Progenitor cell of endocrine pancreas (in vitro differentiated cells): ENCODE measurements at regions not wholly inside any gene's neighbourhood (a gene's known extent, or its start where the extent isn't known, plus 50 kb on each side); places are given as distances from the start of the nearest gene placed in this dataset.
"Not testable (repeated sequence)": the region's sequence is repeated elsewhere in the genome, so short reads cannot be mapped to it uniquely, and the experiment has no call there.

Experiments used
- DNase-seq: peaks from one replicate; pipeline ENCODE4 v3.0.0; 2021; ENCODE audit warnings: low spot score; ENCODE audit not compliant: unreplicated experiment
- H3K27ac Mint-ChIP-seq: 2 replicates; pipeline ENCODE4 v1.8.0; 2021; ENCODE audit warnings: mild to moderate bottlenecking, moderate library complexity, mixed read lengths
- H3K27me3 Mint-ChIP-seq: 2 replicates; pipeline ENCODE4 v1.8.0; 2021; ENCODE audit warnings: mixed read lengths
- H3K36me3 Mint-ChIP-seq: 2 replicates; pipeline ENCODE4 v1.8.0; 2022; ENCODE audit warnings: mixed read lengths; ENCODE audit not compliant: insufficient read depth
- H3K4me1 Mint-ChIP-seq: 2 replicates; pipeline ENCODE4 v1.8.0; 2021; ENCODE audit warnings: low read depth, mixed read lengths
- H3K4me3 Mint-ChIP-seq: 2 replicates; pipeline ENCODE4 v1.8.0; 2021; ENCODE audit warnings: low read depth, mild to moderate bottlenecking, moderate library complexity, mixed read lengths
- H3K9me3 Mint-ChIP-seq: 2 replicates; pipeline ENCODE4 v1.8.0; 2021; ENCODE audit warnings: low read depth, mixed read lengths
- TF ChIP-seq, protein P1 (sequence below): fragments of 200-600 bp; sonication (generic); IDR thresholded peaks from one replicate; pipeline ENCODE4 v1.5.0; 2021; ENCODE audit warnings: antibody characterized with exemption, mild to moderate bottlenecking; ENCODE audit not compliant: unreplicated experiment

DNA sequence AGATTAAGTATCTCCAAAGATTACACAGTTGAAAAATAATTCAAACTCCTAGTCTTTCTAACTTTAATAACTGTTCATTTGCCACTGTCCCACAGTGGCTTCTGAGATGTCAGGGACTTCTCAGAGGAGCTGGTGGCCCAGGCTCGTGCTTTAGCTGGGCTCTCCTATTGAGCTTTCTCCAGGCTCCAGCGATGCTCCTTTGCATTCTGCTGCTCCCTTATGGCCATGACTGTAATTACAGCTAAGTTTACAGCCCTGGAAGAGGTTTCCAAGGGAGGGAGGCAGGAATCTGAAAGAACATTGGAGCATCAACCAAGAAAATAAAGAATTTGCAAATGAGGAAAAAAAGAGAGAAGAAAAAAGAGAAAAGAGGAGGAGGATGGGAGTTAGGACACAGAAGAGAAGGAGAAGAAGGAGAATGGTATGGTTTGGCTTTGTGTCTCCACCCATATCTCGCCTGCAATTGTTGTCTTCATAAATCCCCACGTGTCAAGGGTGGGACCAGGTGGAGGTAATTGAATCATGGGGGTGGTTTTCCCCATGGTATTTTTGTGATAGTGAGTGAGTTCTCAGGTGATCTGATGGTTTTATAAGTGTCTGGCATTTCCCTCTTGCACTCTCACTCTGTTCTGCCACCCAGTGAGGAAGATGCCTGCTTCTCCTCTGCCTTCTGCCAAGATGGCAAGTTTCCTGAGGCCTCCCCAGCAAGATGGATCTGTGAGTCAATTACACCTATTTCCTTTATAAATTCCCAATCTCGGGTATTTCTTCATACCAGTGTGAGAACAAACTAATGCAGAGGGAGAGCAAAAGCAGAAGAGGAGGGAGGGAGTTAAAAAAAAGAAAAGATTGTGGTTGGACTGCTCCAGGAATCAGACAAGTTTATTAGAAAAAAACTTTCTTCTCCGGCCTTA, 857.0 kb downstream of the KCNA4 start:
- TF ChIP-seq, protein P1, sequence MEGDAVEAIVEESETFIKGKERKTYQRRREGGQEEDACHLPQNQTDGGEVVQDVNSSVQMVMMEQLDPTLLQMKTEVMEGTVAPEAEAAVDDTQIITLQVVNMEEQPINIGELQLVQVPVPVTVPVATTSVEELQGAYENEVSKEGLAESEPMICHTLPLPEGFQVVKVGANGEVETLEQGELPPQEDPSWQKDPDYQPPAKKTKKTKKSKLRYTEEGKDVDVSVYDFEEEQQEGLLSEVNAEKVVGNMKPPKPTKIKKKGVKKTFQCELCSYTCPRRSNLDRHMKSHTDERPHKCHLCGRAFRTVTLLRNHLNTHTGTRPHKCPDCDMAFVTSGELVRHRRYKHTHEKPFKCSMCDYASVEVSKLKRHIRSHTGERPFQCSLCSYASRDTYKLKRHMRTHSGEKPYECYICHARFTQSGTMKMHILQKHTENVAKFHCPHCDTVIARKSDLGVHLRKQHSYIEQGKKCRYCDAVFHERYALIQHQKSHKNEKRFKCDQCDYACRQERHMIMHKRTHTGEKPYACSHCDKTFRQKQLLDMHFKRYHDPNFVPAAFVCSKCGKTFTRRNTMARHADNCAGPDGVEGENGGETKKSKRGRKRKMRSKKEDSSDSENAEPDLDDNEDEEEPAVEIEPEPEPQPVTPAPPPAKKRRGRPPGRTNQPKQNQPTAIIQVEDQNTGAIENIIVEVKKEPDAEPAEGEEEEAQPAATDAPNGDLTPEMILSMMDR = peak; percentile 76
- Mint-ChIP-seq H3K9me3 (no peaks in the 10 kb centered on the region), H3K4me1 (no peaks in the 10 kb centered on the region), H3K4me3 (no peak overlapping the region), H3K36me3 (no peaks in the 10 kb centered on the region), H3K27ac (no peak overlapping the region), H3K27me3 (peaks cover 4% of the 10 kb centered on the region)
- DNase-seq = peak; percentile 30

DNA sequence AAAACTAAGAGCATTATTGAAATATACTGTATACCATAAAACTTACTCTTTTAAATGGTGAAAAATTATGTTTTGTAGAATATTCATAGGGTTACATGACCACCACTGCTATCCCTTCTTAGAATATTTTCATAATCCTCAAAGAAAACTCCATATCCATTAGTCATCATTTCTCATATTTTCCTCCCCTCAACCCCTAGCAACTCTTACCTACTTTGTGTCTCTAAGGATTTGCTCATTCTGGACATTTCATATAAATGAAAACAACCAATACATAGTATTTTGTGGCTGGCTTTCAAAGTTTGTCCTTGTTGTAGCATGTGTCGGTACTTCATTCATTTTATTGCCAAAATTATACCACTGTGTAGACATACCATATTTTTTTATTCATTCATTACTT, 863.8 kb downstream of the KCNA4 start:
- H3K9me3 Mint-ChIP-seq = peaks cover 3% of the 10 kb centered on the region
- no peak overlapping the region for H3K27ac Mint-ChIP-seq
- no peaks in the 10 kb centered on the region for H3K4me1 Mint-ChIP-seq
- no peaks in the 10 kb centered on the region for H3K36me3 Mint-ChIP-seq
- no peak for DNase-seq
- H3K4me3 Mint-ChIP-seq = no peak overlapping the region
- TF ChIP-seq, protein P1 = no peak
- H3K27me3 Mint-ChIP-seq = no peaks in the 10 kb centered on the region

DNA sequence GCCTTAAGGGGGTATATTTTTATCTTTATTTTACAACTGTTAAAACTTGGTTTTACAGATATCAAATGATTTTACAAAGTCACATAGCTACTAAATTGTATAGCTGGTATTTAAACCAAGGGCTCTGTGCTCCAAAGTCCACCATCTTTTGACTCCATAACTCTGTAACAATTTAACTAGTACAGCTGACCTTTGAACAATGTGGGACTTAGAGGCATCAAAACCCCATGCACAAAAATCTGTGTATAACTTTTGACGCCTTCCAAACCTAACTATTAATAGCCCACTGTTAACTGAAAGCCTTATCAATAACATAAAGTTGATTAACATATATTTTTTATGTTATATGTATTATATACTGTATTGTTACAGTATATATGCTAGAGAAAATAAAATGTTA, 874.3 kb downstream of the KCNA4 start:
- not testable (repeated sequence) for H3K4me1 Mint-ChIP-seq, H3K36me3 Mint-ChIP-seq, DNase-seq, H3K27me3 Mint-ChIP-seq, H3K9me3 Mint-ChIP-seq, H3K4me3 Mint-ChIP-seq, H3K27ac Mint-ChIP-seq

DNA sequence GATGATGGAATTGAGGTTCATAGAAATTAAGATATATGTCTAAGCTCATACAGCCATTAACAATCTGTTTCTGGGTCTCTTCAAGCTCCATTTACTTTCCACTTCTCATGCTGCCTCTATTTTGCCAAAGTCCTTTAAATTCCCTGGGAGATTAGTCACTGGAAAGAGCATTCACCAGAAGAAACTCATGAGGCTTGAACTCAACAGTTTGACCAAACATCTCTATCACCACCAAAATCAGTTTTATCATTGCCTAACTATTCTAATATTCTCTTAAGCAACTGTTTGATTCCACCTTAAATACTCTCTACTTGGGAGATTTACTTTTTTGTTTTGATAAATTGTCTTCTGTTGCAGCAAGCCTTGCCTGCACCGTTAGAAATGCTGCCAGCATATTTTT, 881.3 kb downstream of the KCNA4 start:
- no peaks in the 10 kb centered on the region for H3K4me1 Mint-ChIP-seq
- H3K27ac Mint-ChIP-seq = no peak overlapping the region
- TF ChIP-seq, protein P1 = no peak
- H3K36me3 Mint-ChIP-seq = no peaks in the 10 kb centered on the region
- no peak overlapping the region for H3K4me3 Mint-ChIP-seq
- H3K9me3 Mint-ChIP-seq = no peaks in the 10 kb centered on the region
- no peaks in the 10 kb centered on the region for H3K27me3 Mint-ChIP-seq
- no peak for DNase-seq

DNA sequence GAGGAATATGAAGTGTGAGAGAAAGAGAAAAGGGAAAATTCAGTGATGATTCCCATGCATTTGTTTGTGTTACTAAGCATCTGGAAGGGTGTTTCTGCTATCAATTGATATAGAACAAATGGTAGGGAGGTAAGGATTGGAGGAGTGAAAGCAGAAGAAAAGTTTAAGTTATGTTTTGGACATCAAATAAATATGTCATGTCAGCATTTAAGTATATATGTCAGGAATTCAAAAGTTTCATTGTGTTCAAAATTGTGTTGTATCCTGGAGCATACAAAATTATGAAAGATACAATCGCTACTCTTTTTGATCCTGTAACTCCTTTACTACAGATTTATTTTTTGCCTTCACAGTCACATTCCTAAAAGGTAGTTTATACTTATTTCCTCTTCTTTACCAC, 885.8 kb downstream of the KCNA4 start:
- TF ChIP-seq, protein P1 = no peak
- Mint-ChIP-seq H3K27ac (no peak overlapping the region), H3K4me1 (no peaks in the 10 kb centered on the region), H3K9me3 (no peaks in the 10 kb centered on the region), H3K36me3 (no peaks in the 10 kb centered on the region), H3K4me3 (no peak overlapping the region), H3K27me3 (no peaks in the 10 kb centered on the region)
- no peak for DNase-seq

DNA sequence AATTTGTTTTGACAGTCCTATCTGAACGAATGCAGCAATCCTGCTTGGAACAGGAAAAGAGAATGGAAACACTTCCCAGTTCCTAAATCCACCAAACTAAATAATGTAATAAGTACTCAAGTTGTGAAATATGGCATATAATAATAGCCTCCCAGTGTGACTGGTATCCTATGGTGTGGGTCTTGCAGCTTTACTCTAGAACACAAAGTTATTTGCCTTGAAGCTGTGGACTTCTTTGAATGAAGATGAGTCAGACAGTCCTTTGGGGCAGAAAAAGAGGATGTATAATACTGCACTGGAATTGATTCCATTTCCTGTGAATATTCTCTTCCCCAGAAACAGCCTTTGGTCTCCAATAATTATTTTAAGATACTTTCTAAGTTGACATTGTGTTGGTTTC, 887.0 kb downstream of the KCNA4 start:
- Mint-ChIP-seq H3K9me3 (no peaks in the 10 kb centered on the region), H3K27ac (no peak overlapping the region), H3K4me1 (no peaks in the 10 kb centered on the region), H3K4me3 (no peak overlapping the region), H3K36me3 (no peaks in the 10 kb centered on the region), H3K27me3 (no peaks in the 10 kb centered on the region)
- DNase-seq = no peak
- TF ChIP-seq, protein P1 = no peak
